GM18870 (cell line): ENCODE measurements at regions not wholly inside any gene's neighbourhood (a gene's known extent, or its start where the extent isn't known, plus 50 kb on each side); places are given as distances from the start of the nearest gene placed in this dataset.
A peak's percentile ranks its signal among the peaks of the same experiment; 100 is the strongest.

Source experiments
- ATAC-seq: cut with Tn5 transposase; IDR thresholded peaks from one replicate; pipeline ENCODE4 v1.9.1; 2021; ENCODE audit warnings: moderate library complexity; ENCODE audit not compliant: unreplicated experiment

DNA sequence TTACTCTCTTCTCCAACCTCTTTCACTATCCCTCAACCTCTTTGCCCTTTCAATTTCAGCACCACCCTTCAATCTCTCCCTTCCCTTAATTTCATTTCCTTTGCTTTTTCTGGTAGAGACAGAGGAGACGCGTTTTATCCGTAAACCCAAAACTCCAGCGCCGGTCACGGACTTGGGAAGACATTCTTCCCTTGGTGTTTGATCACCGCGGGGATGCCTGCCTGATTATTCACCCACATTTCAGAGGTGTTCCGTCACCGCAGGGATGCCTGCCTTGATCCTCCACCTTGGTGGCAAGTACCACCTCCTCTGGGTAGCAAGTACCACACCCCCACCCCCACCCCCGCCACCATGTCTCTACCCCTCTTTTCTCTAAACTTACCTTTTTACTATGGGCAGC lies 669.4 kb upstream of the PKDCC start:
- no peak for ATAC-seq

GRCh38 chr2:41379496-41380221 lies 668.2 kb upstream of the PKDCC start:
- no peak for ATAC-seq

- no peak for ATAC-seq
Observed at GRCh38 chr2:41381701-41382100, 666.1 kb upstream of the PKDCC start.

DNA sequence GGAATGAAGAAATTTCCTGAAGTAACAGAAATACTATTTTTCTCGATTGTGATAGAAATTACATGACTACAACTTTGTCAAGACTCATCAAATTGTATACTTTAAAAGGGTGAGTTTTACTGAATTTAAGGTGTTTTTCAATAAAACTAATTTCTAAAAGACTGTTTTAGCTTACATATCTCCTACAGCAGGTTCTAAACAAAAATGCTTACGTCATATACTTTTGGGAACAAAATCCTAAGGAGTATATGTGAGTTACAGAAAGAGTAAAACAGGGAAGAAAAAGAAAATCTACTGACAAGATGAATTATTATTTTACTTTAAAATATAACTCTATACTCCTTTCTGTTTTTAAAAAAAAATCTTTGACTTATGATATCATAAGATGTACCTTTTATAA lies 660.3 kb upstream of the PKDCC start:
- ATAC-seq, result no peak

DNA sequence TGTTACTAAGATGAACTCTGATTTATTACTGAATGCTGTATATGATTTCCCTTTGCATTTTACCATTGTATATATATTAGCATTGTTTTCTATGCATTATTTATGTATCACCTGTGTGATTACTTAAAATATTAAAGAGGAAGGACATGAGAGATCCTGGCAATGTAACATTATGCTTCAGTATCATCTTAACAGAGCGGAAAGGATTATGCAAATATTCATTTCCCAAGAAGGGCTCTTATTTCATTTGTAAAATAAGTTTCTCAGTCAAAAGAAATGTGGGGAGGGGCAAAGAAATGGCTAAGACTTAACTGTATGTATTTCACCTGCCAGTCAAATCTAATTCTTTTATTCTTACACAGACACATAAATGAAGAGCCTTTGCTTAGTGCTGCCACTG lies 654.2 kb upstream of the PKDCC start:
- ATAC-seq, result no peak

DNA sequence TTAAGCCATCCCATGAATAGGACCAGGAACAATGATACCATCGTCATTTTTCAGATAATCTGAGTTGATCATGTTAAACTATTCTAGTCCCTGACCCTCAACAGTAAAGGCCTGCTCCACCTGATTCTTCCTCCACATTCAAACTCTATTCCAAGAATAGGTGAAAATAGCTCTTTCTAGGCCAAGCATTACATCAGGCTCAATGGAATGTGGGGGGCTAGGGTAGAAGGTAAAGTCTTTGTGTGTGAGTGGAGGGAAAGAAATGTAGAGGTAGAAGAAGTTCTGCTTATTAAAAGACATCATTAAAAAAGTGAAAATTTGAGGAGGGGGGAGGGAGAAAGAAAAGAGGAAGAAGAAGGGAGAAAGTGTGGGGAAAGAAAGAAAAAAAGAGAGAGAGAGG lies 653.3 kb upstream of the PKDCC start:
- no peak for ATAC-seq

- ATAC-seq, result no peak
Observed at GRCh38 chr2:41395692-41396091, 652.1 kb upstream of the PKDCC start.

DNA sequence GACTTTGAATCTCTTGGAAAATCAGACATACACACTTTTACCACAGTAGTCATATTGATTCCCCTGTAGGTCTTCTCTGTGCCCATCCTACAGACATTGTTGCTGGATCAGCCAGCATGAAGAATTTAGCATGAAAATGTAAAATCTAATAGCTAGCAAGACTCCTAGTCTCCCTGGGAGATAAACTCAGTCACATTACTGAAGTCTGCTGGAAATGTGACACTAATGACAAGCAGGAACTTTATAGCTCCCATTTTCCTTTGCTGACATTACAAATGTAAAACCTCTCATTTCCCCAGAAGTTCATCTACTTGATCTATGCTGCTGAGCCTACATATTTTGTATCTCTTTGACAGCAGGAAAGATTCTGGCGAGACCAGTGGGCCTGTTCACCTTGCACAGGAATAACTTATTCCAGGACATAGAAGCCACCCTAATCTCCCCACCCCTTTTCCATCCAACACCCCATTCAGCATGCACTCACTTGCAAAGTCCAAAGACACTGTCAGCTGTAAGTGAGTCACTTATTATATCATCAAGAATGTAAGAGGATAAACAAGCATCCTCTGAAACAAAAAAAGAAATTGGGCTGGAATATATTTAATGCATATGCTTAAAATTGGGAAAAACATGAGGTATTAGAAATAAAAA lies 648.3 kb upstream of the PKDCC start:
- no peak for ATAC-seq

DNA sequence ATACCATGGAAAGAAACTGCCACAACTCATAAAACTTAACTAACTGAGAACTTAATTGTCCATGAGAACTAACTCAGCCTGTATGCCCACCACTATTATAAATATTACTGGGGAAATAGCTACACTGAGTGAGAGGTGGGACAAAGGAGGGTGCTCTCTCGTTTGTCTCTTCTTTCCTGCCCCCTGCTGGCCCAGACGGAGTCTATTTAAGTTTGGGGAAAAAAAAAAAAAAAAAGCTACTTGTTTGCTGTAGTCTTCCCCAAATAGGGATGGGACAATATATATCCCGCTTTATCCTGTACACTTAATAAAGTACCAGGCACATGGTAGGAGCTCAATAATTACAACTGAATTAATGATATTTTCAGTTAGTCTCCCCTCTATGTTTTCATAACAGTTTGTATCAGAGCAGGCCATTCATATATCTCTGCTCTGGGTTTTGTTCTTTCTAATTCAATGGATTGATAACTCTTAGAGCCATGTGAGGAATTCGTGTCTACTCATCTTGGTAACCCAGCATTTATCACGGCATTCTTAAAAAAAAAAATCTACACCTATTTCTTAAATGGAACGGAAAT lies 647.6 kb upstream of the PKDCC start:
- no peak for ATAC-seq

- no peak for ATAC-seq
Observed at GRCh38 chr2:41405441-41405840, 642.4 kb upstream of the PKDCC start.

DNA sequence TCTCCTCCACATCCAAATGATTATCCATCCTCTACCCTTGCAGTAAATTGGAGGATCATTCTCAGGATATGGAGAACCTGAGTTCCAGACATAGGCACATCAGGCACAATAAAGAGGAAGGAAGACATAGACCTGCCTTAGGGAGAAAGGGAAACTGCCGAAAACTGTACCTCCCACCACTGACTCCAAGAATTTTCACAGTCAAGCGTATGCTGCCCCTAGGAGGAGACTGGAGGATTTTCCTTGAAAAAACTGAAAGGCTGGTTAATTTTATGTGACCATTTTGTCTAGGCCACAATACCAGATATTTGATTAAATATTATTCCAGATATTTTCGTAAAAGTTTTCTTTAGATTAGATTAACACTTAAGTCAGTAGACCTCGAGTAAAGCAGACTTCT lies 638.5 kb upstream of the PKDCC start:
- no peak for ATAC-seq

GRCh38 chr2:41410011-41410410 lies 637.8 kb upstream of the PKDCC start:
- no peak for ATAC-seq

- no peak for ATAC-seq
Observed at GRCh38 chr2:41413813-41414485, 633.9 kb upstream of the PKDCC start.

DNA sequence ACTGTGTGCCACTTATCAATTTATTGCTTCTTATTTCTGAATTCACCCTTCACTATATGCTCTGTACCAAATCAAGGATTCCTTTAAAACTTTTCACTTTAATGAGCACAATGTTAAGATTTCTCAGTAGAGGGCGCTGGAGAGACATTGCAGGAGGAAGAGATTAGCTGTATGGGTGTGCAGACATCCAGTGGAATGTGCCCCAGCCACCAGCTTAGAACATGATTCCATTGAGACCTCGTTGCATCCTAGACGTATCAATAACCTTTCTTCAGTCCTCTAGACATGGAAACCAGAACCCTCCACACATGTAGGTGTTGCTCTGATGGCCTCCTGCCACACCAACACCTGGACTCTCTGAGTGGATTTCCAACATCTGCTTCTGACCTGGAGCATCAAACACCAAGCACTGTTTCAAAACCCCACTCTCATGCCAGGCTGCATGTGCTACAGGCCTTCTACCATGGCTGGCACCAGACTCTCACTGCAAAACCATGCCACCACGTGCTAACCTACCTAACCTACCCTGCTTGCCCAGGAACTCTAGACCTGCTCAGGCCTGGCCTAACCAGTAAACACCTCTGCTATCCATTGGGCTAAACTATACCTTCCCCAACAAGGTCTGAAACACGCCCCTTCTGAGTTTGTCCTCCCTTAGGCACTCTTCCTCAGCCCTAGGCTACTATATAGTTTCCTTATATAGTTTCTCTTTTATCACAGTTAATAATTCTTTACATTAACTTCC lies 633.2 kb upstream of the PKDCC start:
- peak; percentile 63 for ATAC-seq

DNA sequence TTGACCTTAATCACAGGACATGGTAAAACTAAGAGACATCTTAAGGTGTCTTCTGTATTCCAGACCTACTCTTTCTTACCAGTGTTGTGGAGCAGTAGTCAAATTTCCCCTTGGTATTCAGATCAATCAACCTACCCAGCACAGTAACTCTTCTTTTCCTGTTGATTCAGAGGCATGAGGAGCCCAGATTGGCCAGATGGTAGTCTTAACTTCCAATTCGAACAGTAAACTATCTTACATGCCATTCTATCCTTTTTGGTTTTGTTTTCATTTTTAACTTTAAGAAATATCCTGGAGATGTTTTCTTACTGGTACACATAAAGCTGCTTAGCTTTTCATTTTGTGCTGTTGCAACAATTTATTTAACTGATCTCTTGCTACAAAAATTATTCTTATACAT lies 630.3 kb upstream of the PKDCC start:
- no peak for ATAC-seq

DNA sequence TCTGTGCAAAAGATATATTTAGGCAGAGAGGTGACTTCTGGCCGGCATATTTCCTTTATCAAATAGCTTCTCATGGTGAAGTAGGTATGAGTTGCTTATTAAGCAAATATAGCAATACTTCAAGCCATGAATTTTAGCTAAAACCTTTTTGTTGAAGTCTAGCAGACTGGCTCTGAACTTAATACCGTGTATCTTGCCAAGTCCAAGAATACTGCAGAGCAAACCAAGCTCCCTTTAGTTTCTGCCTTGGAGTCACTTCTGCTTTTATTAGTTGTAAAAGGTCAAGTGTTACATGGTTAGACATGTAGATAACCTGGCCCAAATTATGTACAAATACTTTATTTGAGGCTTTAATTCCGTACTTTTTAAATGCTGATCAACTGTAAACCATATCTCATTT lies 627.6 kb upstream of the PKDCC start:
- no peak for ATAC-seq

- no peak for ATAC-seq
Observed at GRCh38 chr2:41420872-41421271, 626.9 kb upstream of the PKDCC start.

DNA sequence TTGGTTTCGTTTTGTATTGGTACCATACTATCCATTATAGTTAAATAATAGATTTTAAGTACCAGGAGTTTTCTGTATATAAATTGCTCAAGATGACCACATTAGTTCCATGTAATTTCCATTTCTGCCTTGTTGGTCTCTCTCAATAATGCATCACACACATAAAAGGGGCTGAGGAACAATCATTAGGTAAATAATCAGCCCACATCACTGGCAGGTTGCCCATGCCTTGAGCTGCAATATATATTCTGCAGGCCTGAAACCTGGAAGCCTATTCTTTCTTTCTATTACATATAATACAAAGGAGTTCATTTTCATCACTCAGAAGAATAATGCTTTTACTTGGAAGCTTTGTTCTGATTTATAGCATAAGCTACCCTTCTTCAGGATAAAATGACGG lies 616.1 kb upstream of the PKDCC start:
- ATAC-seq, result no peak

DNA sequence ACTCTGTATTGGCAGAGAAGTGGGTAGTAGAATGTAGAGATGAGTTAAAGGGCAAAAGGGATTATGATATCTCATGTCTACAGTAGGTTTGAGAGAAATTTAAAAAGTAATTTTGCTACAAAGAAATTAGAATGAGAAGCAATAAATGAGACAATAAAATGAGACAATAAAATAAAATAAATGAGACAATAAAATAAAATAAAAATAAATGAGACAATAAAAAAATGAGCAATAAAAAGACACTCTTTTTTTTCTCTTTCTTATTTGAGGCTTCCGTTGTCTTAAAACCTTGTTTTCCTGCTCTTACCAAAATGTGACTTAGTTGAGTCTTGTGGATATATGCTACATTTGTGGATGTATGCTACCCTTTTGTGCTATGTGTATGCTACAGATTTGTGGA lies 615.4 kb upstream of the PKDCC start:
- ATAC-seq, result no peak

GRCh38 chr2:41434991-41435390 lies 612.8 kb upstream of the PKDCC start:
- ATAC-seq, result no peak

GRCh38 chr2:41441958-41442357 lies 605.9 kb upstream of the PKDCC start:
- ATAC-seq, result no peak
